HG02798 (cell line): ENCODE measurements at regions not wholly inside any gene's neighbourhood (a gene's known extent, or its start where the extent isn't known, plus 50 kb on each side); places are given as distances from the start of the nearest gene placed in this dataset.

Source experiments
- ATAC-seq: cut with Tn5 transposase; IDR thresholded peaks from one replicate; pipeline ENCODE4 v1.9.1; 2021; ENCODE audit warnings: mild to moderate bottlenecking; ENCODE audit not compliant: unreplicated experiment, poor library complexity

- no peak for ATAC-seq
Observed at GRCh38 chr3:197353001-197353866, 54.8 kb upstream of the DLG1 start.

- no peak for ATAC-seq
Observed at GRCh38 chr3:197352382-197352781, 54.0 kb upstream of the DLG1 start.

- no peak for ATAC-seq
Observed at GRCh38 chr3:197350446-197350845, 52.0 kb upstream of the DLG1 start.

- ATAC-seq = no peak
Observed at GRCh38 chr3:197349368-197349767, 51.0 kb upstream of the DLG1 start.
